ENCODE measurements at regions not wholly inside any gene's neighbourhood (a gene's known extent, or its start where the extent isn't known, plus 50 kb on each side); places are given as distances from the start of the nearest gene placed in this dataset.

GRCh38 chr11:23897453-23898286 lies 599.2 kb upstream of the LUZP2 start:
- H3K27ac ChIP-seq (ENCODE audit: low read length) = no peak overlapping the region

GRCh38 chr11:23903044-23903704 lies 593.7 kb upstream of the LUZP2 start:
- Histone ChIP-seq H2AFZ (ENCODE audit: low read depth, low read length) (no peak overlapping the region), H4K20me1 (ENCODE audit: insufficient read depth, low read length) (no peaks in the 10 kb centered on the region), H3K27ac (ENCODE audit: low read length) (no peak overlapping the region), H3K79me2 (ENCODE audit: low read length) (no peaks in the 10 kb centered on the region), H3K9me3 (ENCODE audit: insufficient read depth, low read length) (no peaks in the 10 kb centered on the region), H3K27me3 (ENCODE audit: low read depth, low read length) (no peaks in the 10 kb centered on the region), H3K4me3 (ENCODE audit: low read length) (no peak overlapping the region), H3K9ac (ENCODE audit: low read length) (no peak overlapping the region), H3K4me2 (ENCODE audit: low read length) (no peak overlapping the region), H3K4me1 (ENCODE audit: low read length) (no peaks in the 10 kb centered on the region), H3K36me3 (replicated peaks; ENCODE audit: low read depth, low read length) (no peaks in the 10 kb centered on the region)
- TF ChIP-seq EZH2phosphoT487 (IDR thresholded peaks at IDR 0.05; ENCODE audit: low read depth) (no peak), CTCF (IDR thresholded peaks at IDR 0.05; ENCODE audit: low read depth, low read length) (no peak)

More at GRCh38 chr11:23897453-23898286, 599.2 kb upstream of the LUZP2 start:
- 0 out of 2 replicates have a peak overlapping the region, but pooled peaks have one; percentile 28 for H2AFZ ChIP-seq (ENCODE audit: low read depth, low read length)
- no peaks in the 10 kb centered on the region for H3K9me3 ChIP-seq (ENCODE audit: insufficient read depth, low read length)
- no peak overlapping the region for H3K4me2 ChIP-seq (ENCODE audit: low read length)
- peaks cover 4% of the 10 kb centered on the region; the same call in 1 of the 2 replicates for H3K4me1 ChIP-seq (ENCODE audit: low read length)
- TF ChIP-seq CTCF (IDR thresholded peaks at IDR 0.05; ENCODE audit: low read depth, low read length) = no peak
- TF ChIP-seq EZH2phosphoT487 (IDR thresholded peaks at IDR 0.05; ENCODE audit: low read depth) = no peak
- no peak overlapping the region for H3K9ac ChIP-seq (ENCODE audit: low read length)
- H3K36me3 ChIP-seq (replicated peaks; ENCODE audit: low read depth, low read length) = no peaks in the 10 kb centered on the region
- H3K4me3 ChIP-seq (ENCODE audit: low read length) = no peak overlapping the region
- no peaks in the 10 kb centered on the region for H4K20me1 ChIP-seq (ENCODE audit: insufficient read depth, low read length)
- no peaks in the 10 kb centered on the region for H3K27me3 ChIP-seq (ENCODE audit: low read depth, low read length)
- H3K79me2 ChIP-seq (ENCODE audit: low read length) = no peaks in the 10 kb centered on the region

- Histone ChIP-seq H3K9ac (ENCODE audit: low read length) (no peak overlapping the region), H3K36me3 (replicated peaks; ENCODE audit: low read depth, low read length) (no peaks in the 10 kb centered on the region), H3K4me2 (ENCODE audit: low read length) (no peak overlapping the region), H3K27ac (ENCODE audit: low read length) (no peak overlapping the region), H3K4me1 (ENCODE audit: low read length) (no peaks in the 10 kb centered on the region), H3K79me2 (ENCODE audit: low read length) (no peaks in the 10 kb centered on the region), H4K20me1 (ENCODE audit: insufficient read depth, low read length) (no peaks in the 10 kb centered on the region), H3K4me3 (ENCODE audit: low read length) (no peak overlapping the region), H3K9me3 (ENCODE audit: insufficient read depth, low read length) (no peaks in the 10 kb centered on the region), H3K27me3 (ENCODE audit: low read depth, low read length) (no peaks in the 10 kb centered on the region), H2AFZ (ENCODE audit: low read depth, low read length) (no peak overlapping the region)
- no peak for TF ChIP-seq EZH2phosphoT487 (IDR thresholded peaks at IDR 0.05; ENCODE audit: low read depth)
- TF ChIP-seq CTCF (IDR thresholded peaks at IDR 0.05; ENCODE audit: low read depth, low read length) = no peak
Observed at GRCh38 chr11:23919455-23919854, 577.4 kb upstream of the LUZP2 start.

GRCh38 chr11:23923357-23923756 lies 573.5 kb upstream of the LUZP2 start:
- no peak overlapping the region for H3K4me3 ChIP-seq (ENCODE audit: low read length)
- H3K9me3 ChIP-seq (ENCODE audit: insufficient read depth, low read length) = no peaks in the 10 kb centered on the region
- no peaks in the 10 kb centered on the region for H3K36me3 ChIP-seq (replicated peaks; ENCODE audit: low read depth, low read length)
- no peaks in the 10 kb centered on the region for H3K4me1 ChIP-seq (ENCODE audit: low read length)
- TF ChIP-seq CTCF (IDR thresholded peaks at IDR 0.05; ENCODE audit: low read depth, low read length) (no peak), EZH2phosphoT487 (IDR thresholded peaks at IDR 0.05; ENCODE audit: low read depth) (no peak)
- no peaks in the 10 kb centered on the region for H3K79me2 ChIP-seq (ENCODE audit: low read length)
- no peak overlapping the region for H3K9ac ChIP-seq (ENCODE audit: low read length)
- H4K20me1 ChIP-seq (ENCODE audit: insufficient read depth, low read length) = no peaks in the 10 kb centered on the region
- H3K4me2 ChIP-seq (ENCODE audit: low read length) = no peak overlapping the region
- no peak overlapping the region for H3K27ac ChIP-seq (ENCODE audit: low read length)
- no peaks in the 10 kb centered on the region for H3K27me3 ChIP-seq (ENCODE audit: low read depth, low read length)
- H2AFZ ChIP-seq (ENCODE audit: low read depth, low read length) = no peak overlapping the region
